GM23338 (cell line): ENCODE measurements at regions not wholly inside any gene's neighbourhood (a gene's known extent, or its start where the extent isn't known, plus 50 kb on each side); places are given as distances from the start of the nearest gene placed in this dataset.

Experiments used
- EZH2 ChIP-seq: fragments of 200-600 bp; sonication (generic); IDR thresholded peaks from one replicate; pipeline ENCODE4 v1.8.0; 2017; ENCODE audit warnings: antibody characterized with exemption, mild to moderate bottlenecking, low read depth; ENCODE audit not compliant: unreplicated experiment
- EZH2phosphoT487 ChIP-seq: fragments of 200-600 bp; sonication (generic); IDR thresholded peaks from one replicate; pipeline ENCODE4 v1.8.1; 2018; ENCODE audit warnings: antibody characterized with exemption; ENCODE audit not compliant: unreplicated experiment
- POLR2AphosphoS5 ChIP-seq: IDR thresholded peaks from 2 replicates; pipeline ENCODE4 v1.6.1; 2016; ENCODE audit warnings: antibody characterized with exemption, low read depth
- REST ChIP-seq: IDR thresholded peaks from one replicate; pipeline ENCODE4 v1.6.1; 2018; ENCODE audit warnings: antibody characterized with exemption; ENCODE audit not compliant: unreplicated experiment
- STAT1 ChIP-seq: IDR thresholded peaks from one replicate; pipeline ENCODE4 v1.6.1; 2016; ENCODE audit warnings: antibody characterized with exemption; ENCODE audit not compliant: unreplicated experiment
- ZNF114 ChIP-seq: fragments of 250-450 bp; sonication (Bioruptor Pico); IDR thresholded peaks from 2 replicates; pipeline ENCODE4 v1.5.0; 2020; ENCODE audit warnings: mild to moderate bottlenecking, moderate library complexity
- TF ChIP-seq, protein P1 (sequence below), 2 experiments: fragments of 200-600 bp in 1 of 2; sonication (generic) in 1 of 2; conservative IDR thresholded peaks; 2 replicates each; pipeline versions ENCODE4 v1.5.1 to v1.6.1; 2016 to 2017; ENCODE audit warnings: antibody characterized with exemption in 2 of 2, low read depth in 2 of 2, mild to moderate bottlenecking in 2 of 2, moderate library complexity in 1 of 2
- TF ChIP-seq, protein P2 (sequence below): IDR thresholded peaks from 2 replicates; pipeline ENCODE4 v1.6.1; 2016; ENCODE audit warnings: antibody characterized with exemption

GRCh38 chrX:127276326-127276725 is 456.8 kb downstream of the PRR32 start:
- TF ChIP-seq, protein P1, sequence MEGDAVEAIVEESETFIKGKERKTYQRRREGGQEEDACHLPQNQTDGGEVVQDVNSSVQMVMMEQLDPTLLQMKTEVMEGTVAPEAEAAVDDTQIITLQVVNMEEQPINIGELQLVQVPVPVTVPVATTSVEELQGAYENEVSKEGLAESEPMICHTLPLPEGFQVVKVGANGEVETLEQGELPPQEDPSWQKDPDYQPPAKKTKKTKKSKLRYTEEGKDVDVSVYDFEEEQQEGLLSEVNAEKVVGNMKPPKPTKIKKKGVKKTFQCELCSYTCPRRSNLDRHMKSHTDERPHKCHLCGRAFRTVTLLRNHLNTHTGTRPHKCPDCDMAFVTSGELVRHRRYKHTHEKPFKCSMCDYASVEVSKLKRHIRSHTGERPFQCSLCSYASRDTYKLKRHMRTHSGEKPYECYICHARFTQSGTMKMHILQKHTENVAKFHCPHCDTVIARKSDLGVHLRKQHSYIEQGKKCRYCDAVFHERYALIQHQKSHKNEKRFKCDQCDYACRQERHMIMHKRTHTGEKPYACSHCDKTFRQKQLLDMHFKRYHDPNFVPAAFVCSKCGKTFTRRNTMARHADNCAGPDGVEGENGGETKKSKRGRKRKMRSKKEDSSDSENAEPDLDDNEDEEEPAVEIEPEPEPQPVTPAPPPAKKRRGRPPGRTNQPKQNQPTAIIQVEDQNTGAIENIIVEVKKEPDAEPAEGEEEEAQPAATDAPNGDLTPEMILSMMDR (conservative IDR thresholded peaks at IDR 0.05; ENCODE audit: low read depth in 2 of 2): no peak
- TF ChIP-seq EZH2 (no peak), POLR2AphosphoS5 (no peak), REST (no peak), EZH2phosphoT487 (no peak), ZNF114 (no peak), STAT1 (no peak)
- TF ChIP-seq, protein P2, sequence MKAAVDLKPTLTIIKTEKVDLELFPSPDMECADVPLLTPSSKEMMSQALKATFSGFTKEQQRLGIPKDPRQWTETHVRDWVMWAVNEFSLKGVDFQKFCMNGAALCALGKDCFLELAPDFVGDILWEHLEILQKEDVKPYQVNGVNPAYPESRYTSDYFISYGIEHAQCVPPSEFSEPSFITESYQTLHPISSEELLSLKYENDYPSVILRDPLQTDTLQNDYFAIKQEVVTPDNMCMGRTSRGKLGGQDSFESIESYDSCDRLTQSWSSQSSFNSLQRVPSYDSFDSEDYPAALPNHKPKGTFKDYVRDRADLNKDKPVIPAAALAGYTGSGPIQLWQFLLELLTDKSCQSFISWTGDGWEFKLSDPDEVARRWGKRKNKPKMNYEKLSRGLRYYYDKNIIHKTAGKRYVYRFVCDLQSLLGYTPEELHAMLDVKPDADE: no peak
